ENCODE measurements at regions not wholly inside any gene's neighbourhood (a gene's known extent, or its start where the extent isn't known, plus 50 kb on each side); places are given as distances from the start of the nearest gene placed in this dataset.

- no peaks in the 10 kb centered on the region for H3K79me2 ChIP-seq (ENCODE audit: insufficient read depth, low read length)
- FAIRE-seq (no peak), DNase-seq (ENCODE audit: low spot score) (no peak), ATAC-seq (no peak)
- TF ChIP-seq NR2F6 (IDR thresholded peaks at IDR 0.05) (no peak), NR2F6 (CRISPR knock-in tag; IDR thresholded peaks at IDR 0.05) (no peak), CSRNP1 (CRISPR knock-in tag; IDR thresholded peaks at IDR 0.05) (no peak), RELA (CRISPR knock-in tag; IDR thresholded peaks at IDR 0.05) (no peak)
- in situ Hi-C loops (cut with HindIII; ENCODE audit: extremely low pct_ligation_motif_present, low pct_unique_long_range_greater_than_20kb) (no loop called here), intact Hi-C loops (cut with micrococcal nuclease; ENCODE audit: unreplicated experiment) (no loop called here)
- H3K4me3 ChIP-seq (replicated peaks in 1 of 3; ENCODE audit: insufficient read depth in 1 of 3, low read depth in 2 of 3, low read length in 3 of 3), result no peak overlapping the region
- no peaks in the 10 kb centered on the region for H3K9me3 ChIP-seq (ENCODE audit: low read length)
- no peak overlapping the region for H3K9ac ChIP-seq (ENCODE audit: insufficient read depth, low read depth, low read length)
- no peaks in the 10 kb centered on the region for H4K20me1 ChIP-seq (ENCODE audit: insufficient read depth, low read length)
- H3K4me2 ChIP-seq (ENCODE audit: low read depth, low read length), result no peak overlapping the region
- POLR2A ChIA-PET, result no interaction called here
- whole genome bisulfite sequencing (ENCODE audit: low lambda C conversion rate), result 24% methylated on average over 5 of the region's 5 CpGs
- CTCF ChIA-PET (ENCODE audit: low intra/inter-chr PET ratio, low total read pairs), result no interaction called here
- no peak overlapping the region for H2AFZ ChIP-seq (ENCODE audit: low read length)
- no peaks in the 10 kb centered on the region for H3K27me3 ChIP-seq (ENCODE audit: control insufficient read depth in 1 of 2, insufficient read depth in 2 of 2, low read length in 2 of 2)
- no peak overlapping the region for H3K27ac ChIP-seq (ENCODE audit: extremely low read length, insufficient read depth, low read length)
- H3K36me3 ChIP-seq (replicated peaks in 1 of 2; ENCODE audit: control insufficient read depth in 1 of 2, insufficient read depth in 2 of 2, low read length in 2 of 2), result no peaks in the 10 kb centered on the region
- H3K4me1 ChIP-seq (ENCODE audit: insufficient read depth, low read length), result no peaks in the 10 kb centered on the region
- BruUV-seq (replicated peaks), result no TSS peak
Measured at GRCh38 chr12:13455778-13456144, 259.2 kb downstream of the EMP1 start.

- no peak for ATAC-seq
- Histone ChIP-seq H3K4me3 (replicated peaks in 1 of 3; ENCODE audit: insufficient read depth in 1 of 3, low read depth in 2 of 3, low read length in 3 of 3) (no peak overlapping the region), H3K4me2 (ENCODE audit: low read depth, low read length) (no peak overlapping the region), H3K4me1 (ENCODE audit: insufficient read depth, low read length) (no peaks in the 10 kb centered on the region), H3K9me3 (ENCODE audit: low read length) (no peaks in the 10 kb centered on the region), H3K27ac (ENCODE audit: extremely low read length, insufficient read depth, low read length) (no peak overlapping the region), H2AFZ (ENCODE audit: low read length) (no peak overlapping the region), H3K27me3 (ENCODE audit: control insufficient read depth in 1 of 2, insufficient read depth in 2 of 2, low read length in 2 of 2) (no peaks in the 10 kb centered on the region), H4K20me1 (ENCODE audit: insufficient read depth, low read length) (no peaks in the 10 kb centered on the region), H3K9ac (ENCODE audit: insufficient read depth, low read depth, low read length) (no peak overlapping the region), H3K36me3 (replicated peaks in 1 of 2; ENCODE audit: control insufficient read depth in 1 of 2, insufficient read depth in 2 of 2, low read length in 2 of 2) (no peaks in the 10 kb centered on the region), H3K79me2 (ENCODE audit: insufficient read depth, low read length) (no peaks in the 10 kb centered on the region)
- DNase-seq (ENCODE audit: low spot score), result no peak
- TF ChIP-seq ZNF383 (CRISPR knock-in tag; IDR thresholded peaks at IDR 0.05; ENCODE audit: borderline replicate concordance) (no peak), ZNF619 (CRISPR knock-in tag; IDR thresholded peaks at IDR 0.05) (no peak), SNAI1 (CRISPR knock-in tag; IDR thresholded peaks at IDR 0.05; ENCODE audit: borderline replicate concordance) (no peak)
- TF ChIP-seq, protein P1, sequence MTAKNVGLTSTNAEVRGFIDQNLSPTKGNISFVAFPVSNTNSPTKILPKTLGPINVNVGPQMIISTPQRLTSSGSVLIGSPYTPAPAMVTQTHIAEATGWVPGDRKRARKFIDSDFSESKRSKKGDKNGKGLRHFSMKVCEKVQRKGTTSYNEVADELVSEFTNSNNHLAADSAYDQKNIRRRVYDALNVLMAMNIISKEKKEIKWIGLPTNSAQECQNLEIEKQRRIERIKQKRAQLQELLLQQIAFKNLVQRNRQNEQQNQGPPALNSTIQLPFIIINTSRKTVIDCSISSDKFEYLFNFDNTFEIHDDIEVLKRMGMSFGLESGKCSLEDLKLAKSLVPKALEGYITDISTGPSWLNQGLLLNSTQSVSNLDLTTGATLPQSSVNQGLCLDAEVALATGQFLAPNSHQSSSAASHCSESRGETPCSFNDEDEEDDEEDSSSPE (CRISPR knock-in tag; IDR thresholded peaks at IDR 0.05), result no peak
- in situ Hi-C loops (cut with HindIII; ENCODE audit: extremely low pct_ligation_motif_present, low pct_unique_long_range_greater_than_20kb) (no loop called here), intact Hi-C loops (cut with micrococcal nuclease; ENCODE audit: unreplicated experiment) (no loop called here)
- CTCF ChIA-PET (ENCODE audit: low intra/inter-chr PET ratio, low total read pairs), result no interaction called here
- BruUV-seq (replicated peaks), result no TSS peak
- POLR2A ChIA-PET, result no interaction called here
- 4% methylated on average over 3 of the region's 3 CpGs for WGBS (ENCODE audit: low lambda C conversion rate)
- FAIRE-seq, result no peak
Measured at GRCh38 chr12:13454991-13455777, 258.7 kb downstream of the EMP1 start.

All from HepG2 (cell line).